ENCODE measurements at regions not wholly inside any gene's neighbourhood (a gene's known extent, or its start where the extent isn't known, plus 50 kb on each side); places are given as distances from the start of the nearest gene placed in this dataset.
A peak's percentile ranks its signal among the peaks of the same experiment; 100 is the strongest.

- H3K4me2 ChIP-seq = no peak overlapping the region
- no peak for TF ChIP-seq EZH2 (IDR thresholded peaks at IDR 0.05; ENCODE audit: low read depth)
- TF ChIP-seq CTCF (conservative IDR thresholded peaks at IDR 0.05) = no peak
Observed at GRCh38 chr5:54661111-54661510, 143.6 kb downstream of the SNX18 start.

GRCh38 chr5:54659700-54660131, 142.2 kb downstream of the SNX18 start:
- no peaks in the 10 kb centered on the region for H3K9me3 ChIP-seq (ENCODE audit: insufficient read depth, low read depth)
- no peaks in the 10 kb centered on the region for H3K36me3 ChIP-seq (ENCODE audit: low read depth)
- no peak overlapping the region for H3K27ac ChIP-seq
- TF ChIP-seq CTCF (conservative IDR thresholded peaks at IDR 0.05) (no peak), EZH2 (IDR thresholded peaks at IDR 0.05; ENCODE audit: low read depth) (no peak)
- ChIA-PET CTCF (interaction anchor here (0.7 kb wide), 1 partner anchor 51 kb away, joined by 5 read pairs; no protein-coding TSS in a partner anchor), POLR2A (ENCODE audit: unreplicated experiment) (no interaction called here)
- no peaks in the 10 kb centered on the region for H4K20me1 ChIP-seq (ENCODE audit: insufficient read depth)
- no peaks in the 10 kb centered on the region for H3K79me2 ChIP-seq (ENCODE audit: low read depth)
- peaks cover 11% of the 10 kb centered on the region for H3K4me1 ChIP-seq (replicated peaks; ENCODE audit: insufficient read depth)
- peaks cover 3% of the 10 kb centered on the region; the same call in 1 of the 2 replicates for H3F3A ChIP-seq (ENCODE audit: insufficient read depth, low read depth)
- no peak overlapping the region for H3K4me3 ChIP-seq
- intact Hi-C loops (cut with micrococcal nuclease; ENCODE audit: unreplicated experiment) = loop anchor here (10.0 kb wide), 1 partner anchor 85 kb away; no protein-coding TSS in a partner anchor
- H3K27me3 ChIP-seq (ENCODE audit: insufficient read depth, low read depth) = no peaks in the 10 kb centered on the region
- H3K4me2 ChIP-seq = no peak overlapping the region
- no TSS peak for BruUV-seq (replicated peaks)
- H3K9me2 ChIP-seq (ENCODE audit: insufficient read depth) = no peaks in the 10 kb centered on the region
- no peak overlapping the region for H2AFZ ChIP-seq
- no peak for DNase-seq

More at GRCh38 chr5:54661111-54661510, 143.6 kb downstream of the SNX18 start:
- Histone ChIP-seq H3K9me3 (ENCODE audit: insufficient read depth, low read depth) (no peaks in the 10 kb centered on the region), H3K4me3 (no peak overlapping the region), H3K27ac (no peak overlapping the region), H4K20me1 (ENCODE audit: insufficient read depth) (no peaks in the 10 kb centered on the region), H3K79me2 (ENCODE audit: low read depth) (no peaks in the 10 kb centered on the region), H3K27me3 (ENCODE audit: insufficient read depth, low read depth) (no peaks in the 10 kb centered on the region), H3K4me1 (replicated peaks; ENCODE audit: insufficient read depth) (peaks cover 11% of the 10 kb centered on the region), H3K9me2 (ENCODE audit: insufficient read depth) (no peaks in the 10 kb centered on the region), H3K36me3 (ENCODE audit: low read depth) (no peaks in the 10 kb centered on the region), H2AFZ (no peak overlapping the region), H3F3A (ENCODE audit: insufficient read depth, low read depth) (peaks cover 3% of the 10 kb centered on the region; the same call in 1 of the 2 replicates)
- ChIA-PET POLR2A (ENCODE audit: unreplicated experiment) (no interaction called here), CTCF (no interaction called here)
- DNase-seq = no peak
- intact Hi-C loops (cut with micrococcal nuclease; ENCODE audit: unreplicated experiment) = no loop called here
- no TSS peak for BruUV-seq (replicated peaks)

- Histone ChIP-seq H3K9me2 (ENCODE audit: insufficient read depth) (no peaks in the 10 kb centered on the region), H3K27ac (no peak overlapping the region), H3K4me1 (replicated peaks; ENCODE audit: insufficient read depth) (no peaks in the 10 kb centered on the region), H3K27me3 (ENCODE audit: insufficient read depth, low read depth) (no peaks in the 10 kb centered on the region), H3K4me2 (no peak overlapping the region), H2AFZ (no peak overlapping the region), H3K79me2 (ENCODE audit: low read depth) (no peaks in the 10 kb centered on the region), H3K4me3 (no peak overlapping the region), H4K20me1 (ENCODE audit: insufficient read depth) (no peaks in the 10 kb centered on the region), H3F3A (ENCODE audit: insufficient read depth, low read depth) (no peaks in the 10 kb centered on the region), H3K36me3 (ENCODE audit: low read depth) (no peaks in the 10 kb centered on the region), H3K9me3 (ENCODE audit: insufficient read depth, low read depth) (no peaks in the 10 kb centered on the region)
- POLR2A ChIA-PET (ENCODE audit: unreplicated experiment) = no interaction called here
- no TSS peak for BruUV-seq (replicated peaks)
- CTCF ChIA-PET = no interaction called here
- peak in 1 of 2 experiments; percentile 10 for DNase-seq
- TF ChIP-seq EZH2 (IDR thresholded peaks at IDR 0.05; ENCODE audit: low read depth) (no peak), CTCF (conservative IDR thresholded peaks at IDR 0.05) (no peak)
- intact Hi-C loops (cut with micrococcal nuclease; ENCODE audit: unreplicated experiment) = loop anchor here (10.0 kb wide), 1 partner anchor 87 kb away; no protein-coding TSS in a partner anchor
Observed at GRCh38 chr5:54658010-54658409, 140.5 kb downstream of the SNX18 start.

All from PC-9 (cell line).